Panc1 (cell line): ENCODE measurements at regions not wholly inside any gene's neighbourhood (a gene's known extent, or its start where the extent isn't known, plus 50 kb on each side); places are given as distances from the start of the nearest gene placed in this dataset.

Experiments used
- ATAC-seq: fragments of 200-7000 bp; cut with Tn5 transposase; 2 replicates; pipeline ENCODE4 v1.9.1; 2020; ENCODE audit warnings: mild to moderate bottlenecking, moderate library complexity
- BruUV-seq: library from RNA; stranded (reverse); fragments of 400-500 nt; replicated peaks from 2 replicates; lab custom pipeline; 2021; lab: Mats Ljungman, UMichigan
- CTCF ChIA-PET: fragments of 300-600 bp; sonication (Branson Sonifier 250); formaldehyde crosslinking; loops from one replicate; lab custom pipeline; 2022; ENCODE audit warnings: antibody characterized with exemption; lab: Charles Lee
- POLR2A ChIA-PET: fragments of 300-600 bp; sonication (Branson Sonifier 250); formaldehyde crosslinking; loops from one replicate; lab custom pipeline; 2022; ENCODE audit warnings: antibody characterized with exemption; lab: Charles Lee
- DNase-seq: peaks from one replicate; pipeline ENCODE4 v3.0.0-alpha.2; 2010; ENCODE audit warnings: low read depth, low spot score
- H3K27ac ChIP-seq: 2 replicates; pipeline ENCODE4 v1.5.1; 2011; ENCODE audit warnings: mild to moderate bottlenecking, low read length, inconsistent platforms
- H3K27me3 ChIP-seq: fragments of 200-500 bp; sonication (Bioruptor generic); 2 replicates; pipeline ENCODE4 v1.6.0; 2014; ENCODE audit warnings: low read length, inconsistent platforms; ENCODE audit not compliant: control insufficient read depth, insufficient read depth
- H3K36me3 ChIP-seq: fragments of 200-500 bp; sonication (Bioruptor generic); 2 replicates; pipeline ENCODE4 v1.5.1; 2014; ENCODE audit warnings: inconsistent platforms, mild to moderate bottlenecking, low read length, moderate library complexity; ENCODE audit not compliant: control insufficient read depth, insufficient read depth
- H3K4me1 ChIP-seq: 2 replicates; pipeline ENCODE4 v1.5.1; 2011; ENCODE audit warnings: inconsistent platforms, mild to moderate bottlenecking, low read length, moderate library complexity; ENCODE audit not compliant: control insufficient read depth, insufficient read depth
- H3K4me3 ChIP-seq, 2 experiments: 2 replicates each; pipeline ENCODE4 v1.5.1; 2011 to 2012; ENCODE audit warnings: low read depth in 2 of 2, low read length in 2 of 2, mild to moderate bottlenecking in 2 of 2, inconsistent platforms in 1 of 2, moderate library complexity in 1 of 2
- H3K9me3 ChIP-seq: fragments of 200-500 bp; sonication (Bioruptor generic); 2 replicates; pipeline ENCODE4 v1.5.1; 2014; ENCODE audit warnings: low read depth, mild to moderate bottlenecking, inconsistent platforms, low read length, moderate library complexity; ENCODE audit not compliant: control insufficient read depth, insufficient read depth
- POLR2AphosphoS5 ChIP-seq: IDR thresholded peaks from 2 replicates; pipeline ENCODE4 v1.6.1; 2012; ENCODE audit warnings: mild to moderate bottlenecking, low read depth, low read length, moderate library complexity
- REST ChIP-seq, 2 experiments: IDR thresholded peaks; 2 replicates each; pipeline ENCODE4 v1.6.1; 2011 to 2012; ENCODE audit warnings: low read depth in 2 of 2, control low read depth in 1 of 2, low read length in 1 of 2, mild to moderate bottlenecking in 1 of 2, moderate library complexity in 1 of 2; ENCODE audit not compliant: insufficient read depth in 1 of 2
- SIN3A ChIP-seq: IDR thresholded peaks from 2 replicates; pipeline ENCODE4 v1.6.1; 2012; ENCODE audit warnings: low read depth, mild to moderate bottlenecking, low read length, moderate library complexity, borderline replicate concordance; ENCODE audit not compliant: insufficient read depth
- TCF7L2 ChIP-seq: IDR thresholded peaks from 2 replicates; pipeline ENCODE4 v1.6.1; 2011; ENCODE audit warnings: mild to moderate bottlenecking, low read depth, low read length, inconsistent platforms
- in situ Hi-C: cut with HindIII; loops from 2 replicates; pipeline ENCODE4 v1.10.0; 2016; ENCODE audit warnings: low sequenced_read_pairs, low pct_unique_long_range_greater_than_20kb
- intact Hi-C: fragments of 100-400 bp; cut with micrococcal nuclease; formaldehyde crosslinking; loops from one replicate; pipeline ENCODE4 v1.10.0; 2022; ENCODE audit not compliant: unreplicated experiment
- TF ChIP-seq, protein P1 (sequence below): fragments of 450-650 bp; IDR thresholded peaks from 2 replicates; pipeline ENCODE4 v1.5.1; 2017; ENCODE audit warnings: mild to moderate bottlenecking

GRCh38 chr3:137294139-137294538, 336.4 kb downstream of the IL20RB start:
- H3K36me3 ChIP-seq = no peaks in the 10 kb centered on the region
- no peak overlapping the region for H3K4me3 ChIP-seq
- in situ Hi-C loops = no loop called here
- ChIA-PET CTCF (interaction anchor here (0.6 kb wide), 1 partner anchor 11 kb away, joined by 3 read pairs; no protein-coding TSS in a partner anchor), POLR2A (no interaction called here)
- ATAC-seq = no peak
- no peaks in the 10 kb centered on the region for H3K9me3 ChIP-seq
- H3K4me1 ChIP-seq = no peaks in the 10 kb centered on the region
- no peak overlapping the region for H3K27ac ChIP-seq
- intact Hi-C loops = no loop called here
- no peaks in the 10 kb centered on the region for H3K27me3 ChIP-seq
- TF ChIP-seq TCF7L2 (no peak), POLR2AphosphoS5 (no peak), SIN3A (no peak), REST (IDR thresholded peaks at IDR 0.05; ENCODE audit: insufficient read depth in 1 of 2, low read depth in 2 of 2, low read length in 1 of 2) (no peak)
- TF ChIP-seq, protein P1, sequence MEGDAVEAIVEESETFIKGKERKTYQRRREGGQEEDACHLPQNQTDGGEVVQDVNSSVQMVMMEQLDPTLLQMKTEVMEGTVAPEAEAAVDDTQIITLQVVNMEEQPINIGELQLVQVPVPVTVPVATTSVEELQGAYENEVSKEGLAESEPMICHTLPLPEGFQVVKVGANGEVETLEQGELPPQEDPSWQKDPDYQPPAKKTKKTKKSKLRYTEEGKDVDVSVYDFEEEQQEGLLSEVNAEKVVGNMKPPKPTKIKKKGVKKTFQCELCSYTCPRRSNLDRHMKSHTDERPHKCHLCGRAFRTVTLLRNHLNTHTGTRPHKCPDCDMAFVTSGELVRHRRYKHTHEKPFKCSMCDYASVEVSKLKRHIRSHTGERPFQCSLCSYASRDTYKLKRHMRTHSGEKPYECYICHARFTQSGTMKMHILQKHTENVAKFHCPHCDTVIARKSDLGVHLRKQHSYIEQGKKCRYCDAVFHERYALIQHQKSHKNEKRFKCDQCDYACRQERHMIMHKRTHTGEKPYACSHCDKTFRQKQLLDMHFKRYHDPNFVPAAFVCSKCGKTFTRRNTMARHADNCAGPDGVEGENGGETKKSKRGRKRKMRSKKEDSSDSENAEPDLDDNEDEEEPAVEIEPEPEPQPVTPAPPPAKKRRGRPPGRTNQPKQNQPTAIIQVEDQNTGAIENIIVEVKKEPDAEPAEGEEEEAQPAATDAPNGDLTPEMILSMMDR = no peak
- DNase-seq = no peak
- no TSS peak for BruUV-seq

DNA sequence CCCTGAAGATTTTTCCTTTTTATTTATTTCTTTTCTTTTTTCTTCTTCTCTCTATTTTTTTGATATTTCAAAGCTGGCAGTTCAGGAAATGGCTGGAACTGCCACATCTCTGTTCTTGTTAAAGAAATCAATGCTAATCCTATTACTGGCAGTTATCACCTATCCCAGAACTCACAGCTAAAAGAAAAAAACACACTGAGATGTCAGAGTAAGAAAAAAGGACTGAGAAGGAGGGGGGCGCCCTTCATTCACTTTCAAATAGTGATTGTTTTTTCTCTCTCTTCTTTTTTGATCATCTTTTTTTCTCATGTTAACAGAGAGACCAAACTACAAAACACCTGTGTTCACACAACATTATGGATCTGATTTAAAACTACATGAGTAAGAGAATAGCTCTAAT, 337.1 kb downstream of the IL20RB start:
- H3K27me3 ChIP-seq = no peaks in the 10 kb centered on the region
- POLR2A ChIA-PET = no interaction called here
- intact Hi-C loops = no loop called here
- BruUV-seq = no TSS peak
- no peak for TF ChIP-seq POLR2AphosphoS5
- TF ChIP-seq TCF7L2 = no peak
- TF ChIP-seq SIN3A = no peak
- TF ChIP-seq, protein P1 = no peak
- TF ChIP-seq REST (IDR thresholded peaks at IDR 0.05; ENCODE audit: insufficient read depth in 1 of 2, low read depth in 2 of 2, low read length in 1 of 2) = no peak
- H3K4me1 ChIP-seq = no peaks in the 10 kb centered on the region
- H3K4me3 ChIP-seq = no peak overlapping the region
- no peaks in the 10 kb centered on the region for H3K36me3 ChIP-seq
- CTCF ChIA-PET = no interaction called here
- ATAC-seq (no peak), DNase-seq (no peak)
- no peak overlapping the region for H3K27ac ChIP-seq
- in situ Hi-C loops = no loop called here
- no peaks in the 10 kb centered on the region for H3K9me3 ChIP-seq
